Panc1 (cell line): ENCODE measurements at regions not wholly inside any gene's neighbourhood (a gene's known extent, or its start where the extent isn't known, plus 50 kb on each side); places are given as distances from the start of the nearest gene placed in this dataset.

Experiments used
- ATAC-seq: fragments of 200-7000 bp; cut with Tn5 transposase; 2 replicates; pipeline ENCODE4 v1.9.1; 2020; ENCODE audit warnings: mild to moderate bottlenecking, moderate library complexity
- BruUV-seq: library from RNA; stranded (reverse); fragments of 400-500 nt; replicated peaks from 2 replicates; lab custom pipeline; 2021; lab: Mats Ljungman, UMichigan
- CTCF ChIA-PET: fragments of 300-600 bp; sonication (Branson Sonifier 250); formaldehyde crosslinking; loops from one replicate; lab custom pipeline; 2022; ENCODE audit warnings: antibody characterized with exemption; lab: Charles Lee
- POLR2A ChIA-PET: fragments of 300-600 bp; sonication (Branson Sonifier 250); formaldehyde crosslinking; loops from one replicate; lab custom pipeline; 2022; ENCODE audit warnings: antibody characterized with exemption; lab: Charles Lee
- DNase-seq: peaks from one replicate; pipeline ENCODE4 v3.0.0-alpha.2; 2010; ENCODE audit warnings: low read depth, low spot score
- H3K27ac ChIP-seq: 2 replicates; pipeline ENCODE4 v1.5.1; 2011; ENCODE audit warnings: mild to moderate bottlenecking, low read length, inconsistent platforms
- H3K27me3 ChIP-seq: fragments of 200-500 bp; sonication (Bioruptor generic); 2 replicates; pipeline ENCODE4 v1.6.0; 2014; ENCODE audit warnings: low read length, inconsistent platforms; ENCODE audit not compliant: control insufficient read depth, insufficient read depth
- H3K36me3 ChIP-seq: fragments of 200-500 bp; sonication (Bioruptor generic); 2 replicates; pipeline ENCODE4 v1.5.1; 2014; ENCODE audit warnings: inconsistent platforms, mild to moderate bottlenecking, low read length, moderate library complexity; ENCODE audit not compliant: control insufficient read depth, insufficient read depth
- H3K4me1 ChIP-seq: 2 replicates; pipeline ENCODE4 v1.5.1; 2011; ENCODE audit warnings: inconsistent platforms, mild to moderate bottlenecking, low read length, moderate library complexity; ENCODE audit not compliant: control insufficient read depth, insufficient read depth
- H3K4me3 ChIP-seq, 2 experiments: 2 replicates each; pipeline ENCODE4 v1.5.1; 2011 to 2012; ENCODE audit warnings: low read depth in 2 of 2, low read length in 2 of 2, mild to moderate bottlenecking in 2 of 2, inconsistent platforms in 1 of 2, moderate library complexity in 1 of 2
- H3K9me3 ChIP-seq: fragments of 200-500 bp; sonication (Bioruptor generic); 2 replicates; pipeline ENCODE4 v1.5.1; 2014; ENCODE audit warnings: low read depth, mild to moderate bottlenecking, inconsistent platforms, low read length, moderate library complexity; ENCODE audit not compliant: control insufficient read depth, insufficient read depth
- CTCF ChIP-seq: fragments of 450-650 bp; IDR thresholded peaks from 2 replicates; pipeline ENCODE4 v1.5.1; 2017; ENCODE audit warnings: mild to moderate bottlenecking
- REST ChIP-seq, 2 experiments: IDR thresholded peaks; 2 replicates each; pipeline ENCODE4 v1.6.1; 2011 to 2012; ENCODE audit warnings: low read depth in 2 of 2, control low read depth in 1 of 2, low read length in 1 of 2, mild to moderate bottlenecking in 1 of 2, moderate library complexity in 1 of 2; ENCODE audit not compliant: insufficient read depth in 1 of 2
- SIN3A ChIP-seq: IDR thresholded peaks from 2 replicates; pipeline ENCODE4 v1.6.1; 2012; ENCODE audit warnings: low read depth, mild to moderate bottlenecking, low read length, moderate library complexity, borderline replicate concordance; ENCODE audit not compliant: insufficient read depth
- in situ Hi-C: cut with HindIII; loops from 2 replicates; pipeline ENCODE4 v1.10.0; 2016; ENCODE audit warnings: low sequenced_read_pairs, low pct_unique_long_range_greater_than_20kb
- intact Hi-C: fragments of 100-400 bp; cut with micrococcal nuclease; formaldehyde crosslinking; loops from one replicate; pipeline ENCODE4 v1.10.0; 2022; ENCODE audit not compliant: unreplicated experiment

GRCh38 chr6:156027248-156027626, 571.6 kb upstream of the NOX3 start:
- ChIA-PET POLR2A (no interaction called here), CTCF (no interaction called here)
- H3K36me3 ChIP-seq: no peaks in the 10 kb centered on the region
- intact Hi-C loops: no loop called here
- no peaks in the 10 kb centered on the region for H3K4me1 ChIP-seq
- DNase-seq: no peak
- TF ChIP-seq SIN3A: no peak
- no peak for TF ChIP-seq CTCF
- no peak for TF ChIP-seq REST (IDR thresholded peaks at IDR 0.05; ENCODE audit: insufficient read depth in 1 of 2, low read depth in 2 of 2, low read length in 1 of 2)
- no peaks in the 10 kb centered on the region for H3K27me3 ChIP-seq
- ATAC-seq: no peak
- no TSS peak for BruUV-seq
- in situ Hi-C loops: no loop called here
- no peak overlapping the region for H3K27ac ChIP-seq
- peaks cover 4% of the 10 kb centered on the region; the same call in 1 of the 2 replicates for H3K9me3 ChIP-seq
- no peak overlapping the region for H3K4me3 ChIP-seq

- TF ChIP-seq REST (IDR thresholded peaks at IDR 0.05; ENCODE audit: insufficient read depth in 1 of 2, low read depth in 2 of 2, low read length in 1 of 2) (no peak), SIN3A (no peak)
- no TSS peak for BruUV-seq
- no peak overlapping the region for H3K4me3 ChIP-seq
- no peaks in the 10 kb centered on the region for H3K27me3 ChIP-seq
- no peaks in the 10 kb centered on the region for H3K4me1 ChIP-seq
- ATAC-seq: no peak
- H3K9me3 ChIP-seq: peaks cover 4% of the 10 kb centered on the region; the same call in 1 of the 2 replicates
- CTCF ChIA-PET: no interaction called here
- DNase-seq: no peak
- no peaks in the 10 kb centered on the region for H3K36me3 ChIP-seq
- POLR2A ChIA-PET: no interaction called here
- in situ Hi-C loops: no loop called here
- intact Hi-C loops: no loop called here
- H3K27ac ChIP-seq: no peak overlapping the region
Measured at GRCh38 chr6:156026486-156027247, 571.0 kb upstream of the NOX3 start.
